ENCODE measurements at regions not wholly inside any gene's neighbourhood (a gene's known extent, or its start where the extent isn't known, plus 50 kb on each side); places are given as distances from the start of the nearest gene placed in this dataset.
"Not testable (repeated sequence)": the region's sequence is repeated elsewhere in the genome, so short reads cannot be mapped to it uniquely, and the experiment has no call there.

DNA sequence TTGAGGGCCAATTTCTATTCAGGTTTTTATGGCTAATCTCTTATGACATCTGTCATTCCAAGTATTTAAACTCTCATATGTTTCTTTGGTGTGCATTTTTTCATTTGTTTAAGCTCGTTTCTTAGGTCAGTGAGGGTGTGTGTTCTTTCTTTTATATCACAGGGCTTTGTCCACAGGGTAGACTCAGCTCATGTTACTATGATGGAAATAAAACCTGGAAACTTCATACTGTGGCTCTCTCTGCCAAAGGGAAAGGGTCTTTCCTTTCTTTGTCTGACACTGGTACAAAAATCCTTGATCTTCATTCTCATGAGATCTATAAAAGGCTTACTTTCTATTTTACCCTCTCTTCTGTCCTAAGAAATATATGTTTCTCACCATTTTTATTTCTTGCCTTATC is 129.6 kb upstream of the SP8 start:
- H3K4me3 Mint-ChIP-seq: no peak overlapping the region
- no peaks in the 10 kb centered on the region for H3K36me3 Mint-ChIP-seq (ENCODE audit: low read depth)
- H3K27me3 Mint-ChIP-seq: no peaks in the 10 kb centered on the region
- no peaks in the 10 kb centered on the region for H3K9me3 Mint-ChIP-seq
- no peak overlapping the region for H3K27ac Mint-ChIP-seq
- DNase-seq: no peak
- H3K4me1 Mint-ChIP-seq (ENCODE audit: low read depth): no peaks in the 10 kb centered on the region

DNA sequence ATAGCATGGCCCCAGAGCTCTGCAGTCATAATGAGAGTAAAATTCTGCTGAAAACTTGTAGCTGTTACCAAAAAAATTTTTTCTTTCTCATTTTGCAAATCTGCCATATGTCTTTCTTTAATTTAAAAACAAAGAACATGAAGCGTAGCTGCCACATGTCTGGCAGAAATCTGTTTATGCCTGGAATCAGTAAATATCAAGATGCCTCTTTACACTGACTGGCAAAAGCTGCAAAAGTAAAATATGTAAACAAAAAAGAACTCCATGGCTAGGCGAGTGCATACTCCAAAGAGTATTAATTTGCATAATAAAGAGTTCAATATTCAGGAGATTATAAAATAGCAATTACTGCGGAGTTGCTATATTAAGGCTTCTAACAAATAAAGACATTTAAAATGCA is 130.9 kb upstream of the SP8 start:
- Mint-ChIP-seq H3K27ac (no peak overlapping the region), H3K4me3 (no peak overlapping the region), H3K36me3 (ENCODE audit: low read depth) (no peaks in the 10 kb centered on the region), H3K27me3 (no peaks in the 10 kb centered on the region), H3K9me3 (peaks cover 3% of the 10 kb centered on the region), H3K4me1 (ENCODE audit: low read depth) (no peaks in the 10 kb centered on the region)
- no peak for DNase-seq

DNA sequence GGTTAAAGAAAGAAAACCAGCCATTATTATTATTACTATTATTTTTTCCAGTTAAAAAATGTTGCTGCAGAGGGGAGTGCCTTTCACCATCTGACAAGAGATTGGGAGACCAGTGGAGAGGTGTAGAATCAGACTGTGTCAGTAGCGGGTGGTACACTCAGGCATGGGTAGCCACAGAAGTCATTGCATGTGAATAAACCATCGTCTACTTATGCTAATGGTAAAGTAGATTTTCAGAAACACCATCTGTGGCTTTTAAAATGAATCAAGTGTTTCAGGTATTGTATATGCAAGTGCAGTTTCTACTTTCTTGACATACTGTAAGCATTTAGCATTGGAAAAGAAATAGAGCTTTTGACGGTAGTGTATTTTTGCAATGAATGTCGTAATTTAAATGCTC is 131.5 kb upstream of the SP8 start:
- Mint-ChIP-seq H3K36me3 (ENCODE audit: low read depth) (no peaks in the 10 kb centered on the region), H3K27ac (no peak overlapping the region), H3K9me3 (peaks cover 3% of the 10 kb centered on the region), H3K4me3 (no peak overlapping the region), H3K27me3 (no peaks in the 10 kb centered on the region), H3K4me1 (ENCODE audit: low read depth) (no peaks in the 10 kb centered on the region)
- no peak for DNase-seq

DNA sequence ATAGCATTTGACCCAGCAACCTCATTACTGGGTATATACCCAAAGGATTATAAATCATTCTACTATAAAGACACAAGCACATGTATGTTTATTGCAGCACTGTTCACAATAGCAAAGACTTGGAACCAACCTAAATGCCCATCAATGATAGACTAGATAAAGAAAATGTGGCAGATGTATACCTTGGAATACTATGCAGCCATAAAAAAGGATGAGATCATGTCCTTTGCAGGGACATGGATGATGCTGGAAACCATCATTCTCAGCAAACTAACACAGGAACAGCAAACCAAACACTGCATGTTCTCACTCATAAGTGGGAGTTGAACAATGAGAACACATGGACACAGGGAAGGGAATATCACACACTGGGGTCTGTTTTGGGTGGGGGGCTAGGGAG is 140.5 kb upstream of the SP8 start:
- not testable (repeated sequence) for H3K4me1 Mint-ChIP-seq (ENCODE audit: low read depth); H3K27ac Mint-ChIP-seq; H3K36me3 Mint-ChIP-seq (ENCODE audit: low read depth); DNase-seq; H3K4me3 Mint-ChIP-seq; H3K27me3 Mint-ChIP-seq
- peaks cover 14% of the 10 kb centered on the region for H3K9me3 Mint-ChIP-seq

DNA sequence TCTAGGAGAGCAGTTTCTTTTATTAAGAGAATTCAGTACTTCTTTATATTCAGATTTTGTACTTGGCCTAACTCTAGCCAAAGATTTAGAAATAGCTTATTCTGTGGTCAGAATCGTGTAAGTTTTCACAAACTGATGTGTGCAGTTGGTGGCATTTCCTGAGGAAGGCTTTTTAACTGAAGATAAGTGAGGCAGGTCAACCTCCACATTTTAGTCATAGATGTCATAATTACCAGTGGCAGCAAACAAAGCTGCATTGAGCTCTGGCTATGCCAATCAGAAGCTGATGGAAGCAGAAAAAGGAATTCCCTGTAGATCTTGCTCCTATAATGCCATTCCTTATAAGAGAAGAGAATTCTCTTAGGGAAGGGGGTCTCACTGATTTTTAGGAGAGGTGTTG is 141.3 kb upstream of the SP8 start:
- no peaks in the 10 kb centered on the region for H3K4me1 Mint-ChIP-seq (ENCODE audit: low read depth)
- no peak overlapping the region for H3K27ac Mint-ChIP-seq
- peaks cover 3% of the 10 kb centered on the region for H3K27me3 Mint-ChIP-seq
- DNase-seq: no peak
- H3K36me3 Mint-ChIP-seq (ENCODE audit: low read depth): no peaks in the 10 kb centered on the region
- H3K4me3 Mint-ChIP-seq: no peak overlapping the region
- H3K9me3 Mint-ChIP-seq: peaks cover 11% of the 10 kb centered on the region

DNA sequence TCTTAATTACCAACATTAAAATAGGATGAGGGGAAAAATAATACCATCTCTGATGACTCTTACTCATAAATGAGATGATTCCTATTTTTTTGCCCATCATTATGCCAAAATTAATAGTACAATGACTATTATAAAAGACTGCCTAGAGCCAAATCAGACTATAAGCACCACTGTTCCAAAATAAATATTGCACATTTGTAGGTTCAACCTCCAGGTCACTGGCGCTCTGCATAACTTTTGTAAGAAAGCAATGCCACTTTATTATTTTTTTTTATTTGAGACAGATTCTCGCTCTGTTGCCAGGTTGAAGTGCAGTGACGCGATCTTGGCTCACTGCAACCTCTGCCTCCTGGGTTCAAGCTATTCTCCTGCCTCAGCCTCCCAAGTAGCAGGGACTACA is 142.5 kb upstream of the SP8 start:
- H3K27ac Mint-ChIP-seq: no peak overlapping the region
- no peak overlapping the region for H3K4me3 Mint-ChIP-seq
- DNase-seq: no peak
- H3K4me1 Mint-ChIP-seq (ENCODE audit: low read depth): no peaks in the 10 kb centered on the region
- peaks cover 3% of the 10 kb centered on the region for H3K27me3 Mint-ChIP-seq
- no peaks in the 10 kb centered on the region for H3K36me3 Mint-ChIP-seq (ENCODE audit: low read depth)
- peaks cover 11% of the 10 kb centered on the region for H3K9me3 Mint-ChIP-seq

DNA sequence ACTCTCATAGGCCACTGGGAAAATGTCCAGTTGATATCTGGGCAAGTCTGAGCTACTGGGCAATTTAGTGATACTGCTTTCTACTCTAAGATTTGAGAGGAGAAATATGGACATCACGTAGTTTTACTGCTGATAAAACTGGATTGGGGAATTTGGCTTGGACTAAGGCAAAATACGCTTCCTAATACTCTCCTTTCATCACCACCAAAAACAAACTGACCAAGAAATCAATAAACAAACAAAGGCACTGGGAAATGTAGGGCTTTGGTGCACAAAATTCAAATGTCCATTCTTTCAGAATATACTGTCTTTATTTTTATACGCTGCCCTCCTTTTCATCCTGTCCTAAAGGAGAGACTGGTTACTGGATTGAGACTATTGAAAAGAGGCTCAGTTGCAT is 145.1 kb upstream of the SP8 start:
- no peak overlapping the region for H3K4me3 Mint-ChIP-seq
- H3K27ac Mint-ChIP-seq: no peak overlapping the region
- H3K4me1 Mint-ChIP-seq (ENCODE audit: low read depth): no peaks in the 10 kb centered on the region
- H3K9me3 Mint-ChIP-seq: peaks cover 2% of the 10 kb centered on the region
- H3K27me3 Mint-ChIP-seq: peaks cover 3% of the 10 kb centered on the region
- DNase-seq: no peak
- H3K36me3 Mint-ChIP-seq (ENCODE audit: low read depth): no peaks in the 10 kb centered on the region

DNA sequence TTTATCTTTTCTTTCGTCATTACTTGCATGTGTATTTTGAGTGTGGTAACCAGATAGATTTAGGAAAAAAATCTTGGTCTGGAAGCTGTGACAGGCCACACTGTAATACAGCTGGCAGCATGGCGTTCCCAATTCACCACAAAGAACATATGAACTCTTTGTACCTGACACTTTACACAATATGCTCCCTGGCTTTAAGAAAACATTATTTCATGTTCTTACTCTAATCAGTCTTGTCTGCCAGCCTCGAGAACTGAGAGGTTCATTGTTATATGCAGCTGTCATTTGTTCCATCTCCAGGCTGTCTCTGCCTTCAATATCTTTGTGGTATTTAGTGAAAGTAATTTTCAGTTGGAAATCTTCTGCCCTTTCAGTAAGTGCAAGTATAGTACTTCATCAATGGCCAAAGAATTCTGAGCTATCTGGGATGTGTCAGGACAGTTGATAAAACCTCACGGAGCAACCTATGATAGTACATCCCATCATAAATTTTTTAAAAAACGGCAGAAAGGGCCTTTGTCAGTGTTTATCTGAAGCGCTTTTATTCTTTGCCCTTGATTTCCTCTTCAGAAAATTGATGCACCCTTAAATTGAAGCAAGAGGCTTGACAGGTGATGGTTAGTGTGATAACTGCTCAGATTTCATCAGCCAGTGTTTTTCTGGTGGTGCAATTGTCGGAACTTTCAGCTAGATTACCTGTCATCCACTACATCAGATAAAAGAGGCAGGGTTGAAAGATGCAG is 146.3 kb upstream of the SP8 start:
- DNase-seq: no peak
- H3K4me3 Mint-ChIP-seq: no peak overlapping the region
- H3K4me1 Mint-ChIP-seq (ENCODE audit: low read depth): no peaks in the 10 kb centered on the region
- H3K36me3 Mint-ChIP-seq (ENCODE audit: low read depth): no peaks in the 10 kb centered on the region
- H3K27me3 Mint-ChIP-seq: no peaks in the 10 kb centered on the region
- no peaks in the 10 kb centered on the region for H3K9me3 Mint-ChIP-seq
- H3K27ac Mint-ChIP-seq: no peak overlapping the region

DNA sequence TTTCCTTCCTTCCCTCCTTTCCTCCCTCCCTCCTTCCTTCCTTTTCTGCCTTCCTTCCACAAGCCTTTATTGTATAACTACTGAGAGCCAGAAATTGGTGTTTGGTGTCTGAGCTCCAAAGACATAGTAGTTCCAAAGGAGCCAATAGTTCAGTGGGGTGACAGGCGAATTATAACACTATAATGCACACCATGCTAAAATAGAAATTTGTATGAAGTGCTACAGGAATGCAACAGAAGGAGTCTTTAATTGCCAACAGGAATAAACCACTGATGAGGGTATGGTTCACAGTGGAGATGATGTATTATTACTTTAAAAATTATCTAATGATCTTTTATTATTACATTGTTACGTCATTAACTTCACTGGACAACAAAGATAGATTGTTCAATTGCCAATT is 158.8 kb upstream of the SP8 start:
- H3K27ac Mint-ChIP-seq: no peak overlapping the region
- H3K36me3 Mint-ChIP-seq (ENCODE audit: low read depth): no peaks in the 10 kb centered on the region
- H3K4me1 Mint-ChIP-seq (ENCODE audit: low read depth): no peaks in the 10 kb centered on the region
- no peak for DNase-seq
- H3K9me3 Mint-ChIP-seq: peaks cover 2% of the 10 kb centered on the region
- H3K4me3 Mint-ChIP-seq: no peak overlapping the region
- no peaks in the 10 kb centered on the region for H3K27me3 Mint-ChIP-seq

DNA sequence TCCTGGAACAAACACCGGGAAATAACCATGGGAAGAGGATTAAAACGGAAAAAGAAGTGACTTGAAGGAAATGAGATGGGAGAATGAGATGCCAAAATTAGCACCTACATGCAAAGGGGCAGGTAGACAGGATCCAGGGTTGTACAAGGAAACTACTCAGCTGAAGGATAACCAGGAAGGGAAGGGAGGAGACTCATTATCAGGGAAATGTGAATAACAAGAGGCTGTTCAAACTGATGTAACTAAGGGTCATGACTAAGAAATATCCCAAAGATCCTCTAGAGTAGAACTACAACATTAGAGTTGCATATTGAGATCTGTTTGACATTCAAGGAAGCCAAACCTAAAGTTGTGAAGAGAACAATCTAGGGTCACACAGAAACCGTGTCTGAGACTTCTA is 166.2 kb upstream of the SP8 start:
- no peak overlapping the region for H3K27ac Mint-ChIP-seq
- no peak for DNase-seq
- H3K27me3 Mint-ChIP-seq: no peaks in the 10 kb centered on the region
- no peaks in the 10 kb centered on the region for H3K9me3 Mint-ChIP-seq
- H3K4me1 Mint-ChIP-seq (ENCODE audit: low read depth): no peaks in the 10 kb centered on the region
- H3K4me3 Mint-ChIP-seq: no peak overlapping the region
- H3K36me3 Mint-ChIP-seq (ENCODE audit: low read depth): no peaks in the 10 kb centered on the region

DNA sequence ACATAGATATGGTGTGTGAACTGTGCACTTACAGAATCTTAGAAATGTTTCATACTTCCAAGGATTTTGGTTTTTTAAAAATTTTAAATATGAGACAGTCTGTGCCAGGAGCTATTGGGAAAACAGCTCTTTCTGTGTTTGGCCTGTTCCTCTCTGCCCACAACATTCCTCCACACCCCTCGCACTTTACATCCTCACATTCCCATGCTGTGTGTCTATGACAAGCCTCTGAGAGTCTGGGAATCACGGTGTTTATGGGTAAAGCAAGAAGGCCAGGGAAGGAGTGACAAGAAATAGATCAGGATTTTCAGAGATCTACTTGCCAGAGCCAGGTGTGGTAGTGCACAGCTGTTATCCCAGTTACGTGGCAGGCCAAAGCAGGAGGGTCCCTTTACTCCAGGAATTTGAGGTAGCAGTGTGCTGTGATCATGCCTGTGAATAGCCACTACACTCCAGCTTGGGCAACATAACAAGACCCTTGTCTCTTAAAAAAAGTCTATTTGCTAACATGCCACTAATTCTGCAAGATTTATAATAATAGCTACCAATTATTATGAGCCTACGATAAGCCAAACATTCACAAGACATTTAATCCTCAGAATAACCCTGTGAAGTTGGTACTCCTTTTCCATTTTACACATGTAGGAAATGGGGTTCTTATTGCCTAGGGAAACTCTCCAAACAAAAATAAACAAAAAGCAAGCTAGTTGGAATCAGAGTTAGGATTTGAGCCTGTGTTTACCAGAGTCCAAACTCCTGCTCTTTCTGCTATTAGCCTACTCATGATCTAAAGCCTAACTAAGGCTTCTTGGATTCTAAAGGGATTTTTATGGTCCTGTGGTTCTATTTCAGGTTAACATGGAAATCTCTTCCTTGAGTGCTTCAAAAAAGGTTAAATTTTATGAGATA is 168.3 kb upstream of the SP8 start:
- no peak overlapping the region for H3K4me3 Mint-ChIP-seq
- no peak for DNase-seq

DNA sequence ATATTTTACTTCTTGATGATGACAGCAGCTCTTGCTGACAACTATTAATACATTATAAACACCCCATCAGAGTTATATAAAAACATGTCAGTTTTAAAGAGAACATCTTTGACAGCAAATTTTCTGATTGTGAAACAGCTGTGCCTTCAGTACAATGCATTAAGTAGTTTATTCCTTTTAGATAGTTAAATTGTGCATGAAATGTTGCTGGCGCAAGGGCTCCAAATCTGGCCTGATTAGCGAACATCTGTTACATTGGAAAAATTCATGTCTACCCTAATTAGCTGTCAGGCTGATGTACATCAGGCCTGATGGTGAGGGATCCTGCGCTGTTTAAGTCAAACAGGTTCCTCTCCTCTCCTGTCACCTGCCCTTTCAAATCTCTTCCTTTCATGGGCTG is 171.9 kb upstream of the SP8 start:
- Mint-ChIP-seq H3K4me1 (ENCODE audit: low read depth) (no peaks in the 10 kb centered on the region), H3K9me3 (no peaks in the 10 kb centered on the region), H3K27me3 (no peaks in the 10 kb centered on the region), H3K27ac (no peak overlapping the region), H3K4me3 (no peak overlapping the region), H3K36me3 (ENCODE audit: low read depth) (no peaks in the 10 kb centered on the region)
- DNase-seq: no peak

More for the DNA sequence above, 168.3 kb upstream of the SP8 start:
- no peaks in the 10 kb centered on the region for H3K36me3 Mint-ChIP-seq (ENCODE audit: low read depth)
- no peak overlapping the region for H3K27ac Mint-ChIP-seq
- H3K27me3 Mint-ChIP-seq: no peaks in the 10 kb centered on the region
- H3K9me3 Mint-ChIP-seq: no peaks in the 10 kb centered on the region
- H3K4me1 Mint-ChIP-seq (ENCODE audit: low read depth): no peaks in the 10 kb centered on the region

DNA sequence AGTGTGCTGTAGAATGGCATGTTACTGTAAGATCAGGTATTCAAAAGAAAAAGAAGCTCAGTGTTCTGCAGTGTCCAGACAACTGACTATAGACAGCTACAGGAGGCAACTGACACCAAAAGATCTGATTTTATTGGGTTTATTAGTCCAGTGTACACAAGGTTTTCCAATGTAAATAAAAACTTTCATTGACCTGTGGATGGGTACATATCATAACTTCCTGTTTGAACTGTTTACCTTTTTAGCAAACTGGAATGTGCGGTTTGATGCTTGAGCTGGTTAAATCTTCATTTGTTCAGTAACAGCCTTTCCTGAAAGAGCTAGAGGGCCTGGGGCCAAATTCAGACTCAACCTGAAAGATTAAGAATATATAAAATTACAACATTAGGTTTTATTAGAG is 172.6 kb upstream of the SP8 start:
- DNase-seq: no peak
- H3K9me3 Mint-ChIP-seq: no peaks in the 10 kb centered on the region
- H3K36me3 Mint-ChIP-seq (ENCODE audit: low read depth): no peaks in the 10 kb centered on the region
- no peak overlapping the region for H3K27ac Mint-ChIP-seq
- no peak overlapping the region for H3K4me3 Mint-ChIP-seq
- no peaks in the 10 kb centered on the region for H3K4me1 Mint-ChIP-seq (ENCODE audit: low read depth)
- H3K27me3 Mint-ChIP-seq: no peaks in the 10 kb centered on the region

DNA sequence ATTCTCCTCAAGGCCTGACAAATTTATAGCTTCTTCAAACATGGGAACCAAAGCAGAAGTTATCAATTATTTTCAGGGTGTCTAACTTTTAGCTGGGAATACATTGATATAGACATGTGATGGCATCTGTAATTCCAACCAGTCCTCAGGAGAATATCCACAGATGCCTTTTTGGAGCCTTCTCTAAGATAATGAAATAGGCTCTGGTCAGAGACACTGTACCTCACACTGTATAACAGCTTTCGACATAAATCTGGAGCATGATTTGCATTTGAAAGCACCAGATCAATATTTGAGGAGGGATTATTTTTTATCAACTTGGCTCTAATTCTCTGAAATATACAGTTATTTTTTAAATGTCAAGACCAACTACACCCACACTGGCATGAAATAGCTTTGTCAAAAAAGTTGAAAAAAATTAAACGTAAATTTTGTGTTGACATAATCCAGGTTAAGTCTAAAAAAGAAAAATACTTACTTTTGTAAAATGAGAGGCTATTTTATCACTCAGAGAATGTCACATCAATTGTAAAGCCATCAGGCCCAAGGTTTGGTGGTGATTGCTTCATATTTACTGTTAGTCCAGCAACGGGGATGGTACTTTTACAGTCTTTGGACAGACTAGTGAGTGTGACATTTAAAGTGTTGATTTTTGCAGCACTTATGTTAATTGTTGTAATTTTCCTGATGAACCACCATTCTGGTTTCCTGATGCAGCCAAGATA is 177.0 kb upstream of the SP8 start:
- Mint-ChIP-seq H3K27ac (no peak overlapping the region), H3K4me3 (no peak overlapping the region), H3K4me1 (ENCODE audit: low read depth) (no peaks in the 10 kb centered on the region), H3K36me3 (ENCODE audit: low read depth) (no peaks in the 10 kb centered on the region), H3K27me3 (no peaks in the 10 kb centered on the region), H3K9me3 (no peaks in the 10 kb centered on the region)
- DNase-seq: no peak
